BJ (cell line): ENCODE measurements at regions not wholly inside any gene's neighbourhood (a gene's known extent, or its start where the extent isn't known, plus 50 kb on each side); places are given as distances from the start of the nearest gene placed in this dataset.
"Not testable (repeated sequence)": the region's sequence is repeated elsewhere in the genome, so short reads cannot be mapped to it uniquely, and the experiment has no call there.

Experiments used
- CTCF ChIA-PET: fragments of 350-600 bp; formaldehyde crosslinking; extraction: SDS; loops from one replicate; lab custom pipeline; 2021; ENCODE audit warnings: antibody characterized with exemption, inconsistent platforms; lab: Yijun Ruan, JAX
- POLR2A ChIA-PET: fragments of 300-600 bp; sonication (Branson Sonifier 250); formaldehyde crosslinking; extraction: SDS; loops from one replicate; lab custom pipeline; 2021; ENCODE audit warnings: antibody characterized with exemption; lab: Charles Lee
- DNase-seq: peaks from one replicate; pipeline ENCODE4 v3.0.0-alpha.2; 2011; ENCODE audit warnings: low read depth
- H3K27me3 ChIP-seq: 2 replicates; pipeline ENCODE4 v1.6.0; 2011; ENCODE audit warnings: low read length; ENCODE audit not compliant: control insufficient read depth, insufficient read depth
- H3K36me3 ChIP-seq: 2 replicates; pipeline ENCODE4 v1.5.1; 2011; ENCODE audit warnings: low read length; ENCODE audit not compliant: control insufficient read depth, insufficient read depth
- H3K4me3 ChIP-seq: 2 replicates; pipeline ENCODE4 v1.5.1; 2011; ENCODE audit warnings: low read depth, mild to moderate bottlenecking, control low read depth, low read length
- CTCF ChIP-seq: IDR thresholded peaks from 2 replicates; pipeline ENCODE4 v1.5.1; 2011; ENCODE audit warnings: low read depth, mild to moderate bottlenecking, control low read depth, inconsistent platforms, low read length, moderate library complexity; ENCODE audit not compliant: insufficient read depth

GRCh38 chr13:61275251-61275650 is 140.4 kb downstream of the PCDH20 start:
- no peak overlapping the region for H3K4me3 ChIP-seq
- no peak for DNase-seq
- no peaks in the 10 kb centered on the region for H3K27me3 ChIP-seq
- H3K36me3 ChIP-seq = no peaks in the 10 kb centered on the region
- CTCF ChIA-PET = no interaction called here
- no peak for TF ChIP-seq CTCF
- POLR2A ChIA-PET = no interaction called here

- H3K27me3 ChIP-seq, POLR2A ChIA-PET: not testable (repeated sequence)
Measured at GRCh38 chr13:61266896-61267295, 148.8 kb downstream of the PCDH20 start.

GRCh38 chr13:61261746-61262472 is 153.7 kb downstream of the PCDH20 start:
- POLR2A ChIA-PET = no interaction called here
- no peak for TF ChIP-seq CTCF

More at GRCh38 chr13:61266896-61267295, 148.8 kb downstream of the PCDH20 start:
- CTCF ChIA-PET, H3K36me3 ChIP-seq, H3K4me3 ChIP-seq, DNase-seq: not testable (repeated sequence)

DNA sequence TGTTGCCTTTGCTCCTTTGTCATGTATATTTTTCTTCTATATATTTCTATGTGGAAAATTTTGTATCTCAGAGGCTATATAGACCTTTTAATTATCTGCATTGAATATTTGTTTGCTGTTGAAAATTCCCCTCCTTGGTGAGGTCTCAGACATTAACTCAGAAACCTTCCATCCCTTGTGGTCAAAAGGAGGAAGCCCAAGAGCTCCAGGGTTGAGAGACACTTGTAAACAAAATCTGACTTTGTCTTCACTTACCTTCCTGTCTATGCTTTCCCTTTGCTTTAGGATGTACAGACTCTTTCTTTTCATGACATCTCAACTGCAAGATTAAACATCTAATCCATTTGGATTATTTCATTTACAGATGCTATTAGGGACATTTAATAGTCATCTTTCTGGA is 157.5 kb downstream of the PCDH20 start:
- no peak overlapping the region for H3K4me3 ChIP-seq
- DNase-seq = no peak
- ChIA-PET CTCF (no interaction called here), POLR2A (no interaction called here)
- no peak for TF ChIP-seq CTCF
- no peaks in the 10 kb centered on the region for H3K36me3 ChIP-seq
- H3K27me3 ChIP-seq = no peaks in the 10 kb centered on the region

More at GRCh38 chr13:61261746-61262472, 153.7 kb downstream of the PCDH20 start:
- CTCF ChIA-PET = no interaction called here
- H3K36me3 ChIP-seq = no peaks in the 10 kb centered on the region
- no peak overlapping the region for H3K4me3 ChIP-seq
- DNase-seq = no peak
- H3K27me3 ChIP-seq = no peaks in the 10 kb centered on the region

DNA sequence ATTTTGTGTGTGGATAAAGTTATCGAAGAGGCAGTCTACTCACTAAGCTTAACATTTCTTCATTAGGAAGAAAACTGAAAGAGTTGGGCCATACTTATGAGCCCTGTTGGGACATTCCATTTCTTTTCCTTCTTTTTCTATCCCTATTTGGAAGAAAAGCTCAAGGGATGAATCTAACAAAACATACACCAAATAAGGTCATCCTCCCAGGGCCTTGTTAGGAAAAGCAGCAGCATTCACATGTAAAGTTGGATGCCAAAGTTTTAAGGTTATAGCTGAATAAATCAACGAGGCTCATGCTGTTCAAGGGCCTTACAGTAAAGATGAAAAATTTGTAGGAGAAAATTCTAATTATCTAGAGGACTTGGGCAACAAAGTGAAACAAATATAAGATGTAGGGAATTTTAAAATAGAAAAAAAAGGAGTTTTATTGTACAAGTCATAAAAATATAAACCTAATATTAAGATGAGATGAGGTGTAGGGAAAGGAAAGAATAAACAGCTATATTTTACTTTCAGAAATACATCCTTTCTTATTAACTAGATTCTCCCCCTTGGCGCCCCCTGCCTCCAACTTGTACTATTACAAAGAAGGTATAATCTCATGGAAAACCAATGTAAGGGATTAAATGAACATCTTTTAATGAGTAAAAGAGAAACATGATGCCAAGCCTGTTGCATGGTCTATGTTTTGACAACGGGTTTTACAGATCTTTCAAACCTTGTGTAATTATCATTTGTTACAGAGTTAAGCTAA is 160.4 kb downstream of the PCDH20 start:
- TF ChIP-seq CTCF = no peak
- no peak for DNase-seq
- CTCF ChIA-PET = no interaction called here
- POLR2A ChIA-PET = no interaction called here
- H3K4me3 ChIP-seq = no peak overlapping the region
- H3K36me3 ChIP-seq = no peaks in the 10 kb centered on the region
- H3K27me3 ChIP-seq = no peaks in the 10 kb centered on the region
